GM15510 (cell line): ENCODE measurements at regions not wholly inside any gene's neighbourhood (a gene's known extent, or its start where the extent isn't known, plus 50 kb on each side); places are given as distances from the start of the nearest gene placed in this dataset.

Experiments
- POLR2A ChIP-seq: IDR thresholded peaks from 3 replicates; pipeline ENCODE4 v1.6.1; 2011; ENCODE audit warnings: borderline replicate concordance; ENCODE audit not compliant: insufficient read length; ENCODE audit errors: extremely low read depth

- TF ChIP-seq POLR2A = no peak
Measured at GRCh38 chr6:6736791-6737654, 148.5 kb downstream of the LY86 start.

GRCh38 chr6:6737671-6738070, 149.2 kb downstream of the LY86 start:
- TF ChIP-seq POLR2A = no peak

- no peak for TF ChIP-seq POLR2A
Measured at GRCh38 chr6:6738108-6738507, 149.6 kb downstream of the LY86 start.

- no peak for TF ChIP-seq POLR2A
Measured at GRCh38 chr6:6738922-6739716, 150.6 kb downstream of the LY86 start.

GRCh38 chr6:6740595-6740994, 152.1 kb downstream of the LY86 start:
- TF ChIP-seq POLR2A = no peak

GRCh38 chr6:6741264-6741663, 152.7 kb downstream of the LY86 start:
- TF ChIP-seq POLR2A = no peak

- TF ChIP-seq POLR2A = no peak
Measured at GRCh38 chr6:6742535-6742934, 154.0 kb downstream of the LY86 start.

- TF ChIP-seq POLR2A = no peak
Measured at GRCh38 chr6:6744551-6744950, 156.0 kb downstream of the LY86 start.

- no peak for TF ChIP-seq POLR2A
Measured at GRCh38 chr6:6746333-6746969, 157.9 kb downstream of the LY86 start.

GRCh38 chr6:6746970-6747338, 158.4 kb downstream of the LY86 start:
- TF ChIP-seq POLR2A = no peak

GRCh38 chr6:6747371-6747770, 158.9 kb downstream of the LY86 start:
- TF ChIP-seq POLR2A = no peak

- no peak for TF ChIP-seq POLR2A
Measured at GRCh38 chr6:6748001-6748400, 159.5 kb downstream of the LY86 start.

GRCh38 chr6:6749702-6750491, 161.4 kb downstream of the LY86 start:
- TF ChIP-seq POLR2A = no peak

- TF ChIP-seq POLR2A = no peak
Measured at GRCh38 chr6:6750594-6751265, 162.2 kb downstream of the LY86 start.

GRCh38 chr6:6751266-6751596, 162.7 kb downstream of the LY86 start:
- TF ChIP-seq POLR2A = no peak

- no peak for TF ChIP-seq POLR2A
Measured at GRCh38 chr6:6751619-6752023, 163.1 kb downstream of the LY86 start.
